Upper lobe of left lung (tissue), 4 donors: ENCODE measurements at regions not wholly inside any gene's neighbourhood (a gene's known extent, or its start where the extent isn't known, plus 50 kb on each side); places are given as distances from the start of the nearest gene placed in this dataset.

Experiments used
- POLR2AphosphoS5 ChIP-seq, 2 donors: sonication (generic); formaldehyde crosslinking; IDR thresholded peaks; one replicate each; pipeline ENCODE4 v1.5.1; 2017; ENCODE audit warnings: antibody characterized with exemption in 2 of 2
- TF ChIP-seq, protein P1 (sequence below), 6 experiments: fragments of 450-650 bp in 4 of 6; fragments of 200-600 bp in 2 of 6; sonication (generic) in 2 of 6; IDR thresholded peaks; one replicate each; pipeline ENCODE4 v1.5.1; 2016 to 2019; ENCODE audit warnings: antibody characterized with exemption in 6 of 6

DNA sequence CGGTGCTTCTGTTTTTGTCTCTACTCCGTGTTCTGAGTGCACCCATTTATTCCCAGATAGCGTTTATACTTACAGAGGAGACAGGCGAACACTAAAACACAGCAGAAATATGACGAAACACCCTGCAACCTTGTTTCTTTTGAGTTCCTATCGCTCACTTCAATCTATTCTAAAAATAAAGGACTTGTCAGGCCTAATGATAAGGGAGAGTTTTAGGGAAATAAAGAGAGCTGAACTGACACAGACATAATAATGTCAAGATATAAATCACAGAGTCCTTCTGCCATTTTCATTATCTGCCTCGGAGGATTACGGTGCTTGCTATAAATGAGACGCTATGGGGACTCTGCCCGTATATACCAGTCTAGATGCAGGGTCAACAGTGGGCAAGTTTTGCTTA is 659.7 kb upstream of the SALL3 start:
- TF ChIP-seq, protein P1, sequence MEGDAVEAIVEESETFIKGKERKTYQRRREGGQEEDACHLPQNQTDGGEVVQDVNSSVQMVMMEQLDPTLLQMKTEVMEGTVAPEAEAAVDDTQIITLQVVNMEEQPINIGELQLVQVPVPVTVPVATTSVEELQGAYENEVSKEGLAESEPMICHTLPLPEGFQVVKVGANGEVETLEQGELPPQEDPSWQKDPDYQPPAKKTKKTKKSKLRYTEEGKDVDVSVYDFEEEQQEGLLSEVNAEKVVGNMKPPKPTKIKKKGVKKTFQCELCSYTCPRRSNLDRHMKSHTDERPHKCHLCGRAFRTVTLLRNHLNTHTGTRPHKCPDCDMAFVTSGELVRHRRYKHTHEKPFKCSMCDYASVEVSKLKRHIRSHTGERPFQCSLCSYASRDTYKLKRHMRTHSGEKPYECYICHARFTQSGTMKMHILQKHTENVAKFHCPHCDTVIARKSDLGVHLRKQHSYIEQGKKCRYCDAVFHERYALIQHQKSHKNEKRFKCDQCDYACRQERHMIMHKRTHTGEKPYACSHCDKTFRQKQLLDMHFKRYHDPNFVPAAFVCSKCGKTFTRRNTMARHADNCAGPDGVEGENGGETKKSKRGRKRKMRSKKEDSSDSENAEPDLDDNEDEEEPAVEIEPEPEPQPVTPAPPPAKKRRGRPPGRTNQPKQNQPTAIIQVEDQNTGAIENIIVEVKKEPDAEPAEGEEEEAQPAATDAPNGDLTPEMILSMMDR (IDR thresholded peaks at IDR 0.05): no peak
- TF ChIP-seq POLR2AphosphoS5 (IDR thresholded peaks at IDR 0.05): no peak
